ENCODE measurements at regions not wholly inside any gene's neighbourhood (a gene's known extent, or its start where the extent isn't known, plus 50 kb on each side); places are given as distances from the start of the nearest gene placed in this dataset.

GRCh38 chr4:33649015-33649414, 2595.3 kb downstream of the ARAP2 start:
- no peak for TF ChIP-seq POLR2A (IDR thresholded peaks at IDR 0.05; ENCODE audit: control extremely low read depth in 1 of 2, low read depth in 2 of 2, low read length in 2 of 2)
- TF ChIP-seq JUND (IDR thresholded peaks at IDR 0.05; ENCODE audit: low read length): no peak
